KMS-11 (cell line): ENCODE measurements at regions not wholly inside any gene's neighbourhood (a gene's known extent, or its start where the extent isn't known, plus 50 kb on each side); places are given as distances from the start of the nearest gene placed in this dataset.

Experiments
- H2AFZ ChIP-seq: fragments of 200-600 bp; sonication (generic); 2 replicates; pipeline ENCODE4 v1.6.1; 2016; ENCODE audit warnings: antibody characterized with exemption, mixed run types, low read depth
- H3K27ac ChIP-seq: fragments of 200-600 bp; sonication (generic); 2 replicates; pipeline ENCODE4 v1.6.1; 2016; ENCODE audit warnings: mild to moderate bottlenecking, mixed run types
- H3K27me3 ChIP-seq: fragments of 200-600 bp; sonication (generic); 2 replicates; pipeline ENCODE4 v1.6.1; 2017; ENCODE audit warnings: mild to moderate bottlenecking, low read depth, mixed run types, moderate library complexity; ENCODE audit not compliant: insufficient read depth
- H3K36me3 ChIP-seq: fragments of 200-600 bp; sonication (generic); 2 replicates; pipeline ENCODE4 v1.6.1; 2017; ENCODE audit warnings: mild to moderate bottlenecking, mixed run types; ENCODE audit not compliant: insufficient read depth
- H3K4me1 ChIP-seq: fragments of 200-600 bp; sonication (generic); 2 replicates; pipeline ENCODE4 v1.6.1; 2016; ENCODE audit warnings: mild to moderate bottlenecking, low read depth, mixed run types; ENCODE audit not compliant: poor library complexity, severe bottlenecking
- H3K4me2 ChIP-seq: fragments of 200-600 bp; sonication (generic); 2 replicates; pipeline ENCODE4 v1.7.0; 2016; ENCODE audit warnings: mild to moderate bottlenecking, mixed run types
- H3K4me3 ChIP-seq: fragments of 200-600 bp; sonication (generic); IDR thresholded peaks from 2 replicates; pipeline ENCODE4 v1.6.1; 2017; ENCODE audit warnings: low read depth, low read length, mixed read lengths; ENCODE audit not compliant: insufficient read depth
- H3K79me2 ChIP-seq: fragments of 200-600 bp; sonication (generic); 2 replicates; pipeline ENCODE4 v1.6.1; 2016; ENCODE audit warnings: low read depth, mixed run types; ENCODE audit not compliant: insufficient read depth
- H3K9ac ChIP-seq: fragments of 200-600 bp; sonication (generic); 2 replicates; pipeline ENCODE4 v1.6.1; 2016; ENCODE audit warnings: mild to moderate bottlenecking, mixed run types
- H4K20me1 ChIP-seq: fragments of 200-600 bp; sonication (generic); 2 replicates; pipeline ENCODE4 v1.6.1; 2016; ENCODE audit warnings: mild to moderate bottlenecking, mixed run types; ENCODE audit not compliant: insufficient read depth
- TF ChIP-seq, protein P1 (sequence below): fragments of 200-600 bp; sonication (generic); conservative IDR thresholded peaks from 2 replicates; pipeline ENCODE4 v1.6.1; 2017; ENCODE audit warnings: low read depth, mild to moderate bottlenecking, antibody characterized with exemption, low read length, moderate library complexity, mixed read lengths

DNA sequence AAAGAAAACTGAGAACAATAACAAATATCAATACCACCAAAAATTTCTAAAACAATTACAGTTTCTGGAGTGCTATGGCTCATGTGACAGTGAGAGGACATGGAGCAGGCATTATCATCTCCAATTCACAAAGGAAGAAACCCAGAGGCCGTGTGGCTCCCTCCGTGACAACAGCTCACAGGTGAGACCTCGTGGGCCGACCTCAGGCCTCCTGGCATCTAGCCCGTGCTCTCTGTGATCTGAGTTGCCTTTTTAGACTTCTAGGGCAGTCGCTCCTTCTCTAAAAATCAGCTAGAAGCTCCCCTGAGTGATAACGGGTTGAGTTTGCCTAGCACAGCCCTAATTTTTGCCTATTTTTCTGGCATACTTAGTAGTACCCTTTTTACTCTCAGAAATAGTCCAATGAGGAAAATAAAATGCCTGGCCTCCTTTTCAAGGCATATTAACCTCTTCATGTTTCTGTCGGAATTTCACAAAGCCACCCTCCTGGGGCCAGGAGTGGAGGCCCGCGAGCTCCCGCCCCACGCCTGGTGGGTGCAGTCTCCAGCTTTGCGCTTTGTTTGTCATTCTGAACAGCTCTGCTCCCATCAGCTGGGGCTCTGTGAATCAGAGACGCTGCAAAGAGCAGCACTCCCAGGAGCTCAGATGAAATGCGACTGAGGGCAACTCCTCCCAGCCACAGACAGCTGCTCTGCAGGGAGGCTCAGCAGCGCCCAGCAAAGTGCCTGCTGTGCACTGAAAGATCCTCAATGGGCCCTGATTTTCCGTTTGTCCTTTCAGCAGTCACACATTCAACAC lies 292.5 kb downstream of the UQCRFS1 start:
- Histone ChIP-seq H4K20me1 (no peaks in the 10 kb centered on the region), H3K27ac (no peak overlapping the region), H3K9ac (no peak overlapping the region), H3K79me2 (no peaks in the 10 kb centered on the region), H3K27me3 (no peaks in the 10 kb centered on the region), H3K4me3 (no peak overlapping the region), H3K4me2 (no peak overlapping the region), H3K4me1 (no peaks in the 10 kb centered on the region), H3K36me3 (no peaks in the 10 kb centered on the region), H2AFZ (no peak overlapping the region)
- TF ChIP-seq, protein P1, sequence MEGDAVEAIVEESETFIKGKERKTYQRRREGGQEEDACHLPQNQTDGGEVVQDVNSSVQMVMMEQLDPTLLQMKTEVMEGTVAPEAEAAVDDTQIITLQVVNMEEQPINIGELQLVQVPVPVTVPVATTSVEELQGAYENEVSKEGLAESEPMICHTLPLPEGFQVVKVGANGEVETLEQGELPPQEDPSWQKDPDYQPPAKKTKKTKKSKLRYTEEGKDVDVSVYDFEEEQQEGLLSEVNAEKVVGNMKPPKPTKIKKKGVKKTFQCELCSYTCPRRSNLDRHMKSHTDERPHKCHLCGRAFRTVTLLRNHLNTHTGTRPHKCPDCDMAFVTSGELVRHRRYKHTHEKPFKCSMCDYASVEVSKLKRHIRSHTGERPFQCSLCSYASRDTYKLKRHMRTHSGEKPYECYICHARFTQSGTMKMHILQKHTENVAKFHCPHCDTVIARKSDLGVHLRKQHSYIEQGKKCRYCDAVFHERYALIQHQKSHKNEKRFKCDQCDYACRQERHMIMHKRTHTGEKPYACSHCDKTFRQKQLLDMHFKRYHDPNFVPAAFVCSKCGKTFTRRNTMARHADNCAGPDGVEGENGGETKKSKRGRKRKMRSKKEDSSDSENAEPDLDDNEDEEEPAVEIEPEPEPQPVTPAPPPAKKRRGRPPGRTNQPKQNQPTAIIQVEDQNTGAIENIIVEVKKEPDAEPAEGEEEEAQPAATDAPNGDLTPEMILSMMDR = no peak

DNA sequence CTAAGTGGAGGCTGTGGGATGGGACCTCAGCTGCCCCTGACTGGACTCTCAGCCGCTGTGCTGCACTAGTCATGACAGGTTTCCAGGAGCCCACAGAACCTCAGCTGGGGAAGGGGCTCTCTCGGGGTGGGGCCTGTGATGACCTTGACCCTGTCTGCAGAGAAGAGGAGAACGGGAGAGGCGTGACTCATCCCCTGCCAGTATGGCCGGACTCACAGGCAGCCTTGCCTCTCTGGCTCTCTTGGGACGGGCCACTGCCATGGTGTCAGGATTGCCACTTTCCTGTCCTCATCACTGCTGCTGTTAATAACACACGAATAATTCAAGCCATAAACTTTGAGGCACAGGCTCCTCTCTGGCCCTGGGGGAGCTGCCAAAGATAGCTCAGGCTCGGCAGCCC lies 295.3 kb downstream of the UQCRFS1 start:
- Histone ChIP-seq H2AFZ (no peak overlapping the region), H3K27ac (no peak overlapping the region), H3K27me3 (no peaks in the 10 kb centered on the region), H3K4me2 (no peak overlapping the region), H3K79me2 (no peaks in the 10 kb centered on the region), H3K9ac (no peak overlapping the region), H4K20me1 (no peaks in the 10 kb centered on the region), H3K36me3 (no peaks in the 10 kb centered on the region), H3K4me3 (no peak overlapping the region), H3K4me1 (no peaks in the 10 kb centered on the region)
- TF ChIP-seq, protein P1 = no peak

DNA sequence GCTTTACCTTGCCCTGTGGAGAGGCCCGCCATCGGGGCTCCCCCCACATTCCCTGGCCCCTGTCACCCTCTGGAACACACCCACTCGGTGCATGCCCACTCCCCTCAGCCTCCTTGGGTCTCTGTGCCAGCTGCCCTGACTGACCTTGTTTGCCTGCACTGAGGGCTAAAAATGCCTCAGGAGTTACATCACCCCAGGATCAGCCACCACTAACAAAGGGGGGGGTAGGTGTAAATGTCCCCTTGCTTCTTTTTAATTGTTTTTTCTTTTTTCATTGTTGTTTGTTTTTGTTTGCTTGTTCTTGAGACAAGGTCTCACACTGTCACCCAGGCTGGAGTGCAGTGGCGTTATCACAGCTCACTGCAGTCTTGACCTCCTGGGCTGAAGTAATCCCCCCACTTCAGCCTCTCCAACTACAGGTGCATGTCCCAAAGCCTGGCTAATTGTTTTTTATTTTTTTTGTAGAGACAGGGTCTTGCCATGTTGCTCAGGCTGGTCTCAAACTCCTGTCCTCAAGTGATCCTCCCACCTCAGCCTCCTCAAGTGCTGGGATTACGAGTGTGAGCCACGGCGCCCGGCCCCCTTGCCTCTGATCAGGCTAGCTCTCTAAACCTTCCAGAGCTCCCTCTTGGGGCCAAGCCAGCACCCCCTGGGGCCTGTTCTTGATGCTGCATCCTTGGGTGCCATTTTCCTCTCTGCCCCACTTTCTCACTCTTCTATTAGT lies 297.1 kb downstream of the UQCRFS1 start:
- Histone ChIP-seq H3K9ac (no peak overlapping the region), H3K27me3 (no peaks in the 10 kb centered on the region), H3K27ac (no peak overlapping the region), H3K79me2 (no peaks in the 10 kb centered on the region), H3K4me1 (no peaks in the 10 kb centered on the region), H2AFZ (no peak overlapping the region), H3K4me2 (no peak overlapping the region), H3K36me3 (no peaks in the 10 kb centered on the region), H4K20me1 (no peaks in the 10 kb centered on the region), H3K4me3 (no peak overlapping the region)
- TF ChIP-seq, protein P1 = no peak

DNA sequence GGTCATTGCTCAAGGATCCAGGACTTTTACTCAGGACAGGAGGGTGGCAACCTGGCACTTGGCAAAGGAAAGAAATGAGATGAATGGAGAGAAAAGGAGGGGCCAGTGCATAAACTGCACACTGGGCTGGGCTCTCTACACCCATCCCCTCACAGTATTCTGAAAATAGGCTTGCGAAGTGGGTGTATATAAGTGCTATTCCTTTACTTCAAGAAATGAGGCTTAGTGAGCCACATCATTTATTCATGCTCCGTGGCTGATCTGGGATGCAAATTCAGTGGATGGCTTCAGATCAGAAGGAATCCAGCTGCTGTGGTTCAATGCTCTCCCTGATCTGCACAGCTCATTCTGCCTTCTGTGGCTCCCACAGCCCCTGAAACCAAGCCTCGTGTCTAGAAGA lies 297.7 kb downstream of the UQCRFS1 start:
- no peaks in the 10 kb centered on the region for H3K36me3 ChIP-seq
- H3K27ac ChIP-seq = no peak overlapping the region
- H2AFZ ChIP-seq = no peak overlapping the region
- H3K4me3 ChIP-seq = no peak overlapping the region
- no peak overlapping the region for H3K4me2 ChIP-seq
- H3K9ac ChIP-seq = no peak overlapping the region
- TF ChIP-seq, protein P1 = no peak
- H3K79me2 ChIP-seq = no peaks in the 10 kb centered on the region
- H4K20me1 ChIP-seq = no peaks in the 10 kb centered on the region
- H3K4me1 ChIP-seq = no peaks in the 10 kb centered on the region
- no peaks in the 10 kb centered on the region for H3K27me3 ChIP-seq
